Peyer's patch (tissue), 4 donors: ENCODE measurements at regions not wholly inside any gene's neighbourhood (a gene's known extent, or its start where the extent isn't known, plus 50 kb on each side); places are given as distances from the start of the nearest gene placed in this dataset.

Experiments
- DNase-seq, 3 donors: peaks; one replicate each; pipeline ENCODE4 v3.0.0-alpha.2; 2017 to 2019
- H3K27ac ChIP-seq, 4 donors: fragments of 200-600 bp; sonication (generic); one replicate each; pipeline ENCODE4 v1.5.1; 2016 to 2019
- H3K27me3 ChIP-seq, 2 donors: fragments of 200-600 bp; sonication (generic); one replicate each; pipeline ENCODE4 v1.5.1; 2019
- H3K36me3 ChIP-seq, 3 donors: fragments of 200-600 bp; sonication (generic); one replicate each; pipeline ENCODE4 v1.5.1; 2016 to 2019
- H3K4me1 ChIP-seq, 4 donors: fragments of 200-600 bp; sonication (generic); one replicate each; pipeline ENCODE4 v1.5.1; 2016 to 2019
- H3K4me3 ChIP-seq, 4 donors: fragments of 200-600 bp; sonication (generic); 1 replicate in 3 of 4; 2 replicates in 1 of 4; pipeline ENCODE4 v1.5.1; 2016 to 2019; ENCODE audit warnings: mild to moderate bottlenecking in 1 of 4
- H3K9me3 ChIP-seq, 4 donors: fragments of 200-600 bp; sonication (generic); one replicate each; pipeline ENCODE4 v1.5.1; 2016 to 2019; ENCODE audit warnings: mild to moderate bottlenecking in 1 of 4
- CTCF ChIP-seq, 6 experiments: fragments of 450-650 bp in 4 of 6; fragments of 200-600 bp in 2 of 6; sonication (generic) in 1 of 6; IDR thresholded peaks; one replicate each; pipeline ENCODE4 v1.5.1; 2017 to 2019; ENCODE audit warnings: antibody characterized with exemption in 6 of 6, mild to moderate bottlenecking in 3 of 6, moderate library complexity in 1 of 6
- POLR2A ChIP-seq, 2 donors: fragments of 450-650 bp; IDR thresholded peaks; one replicate each; pipeline ENCODE4 v1.5.1; 2017; ENCODE audit warnings: antibody characterized with exemption in 2 of 2, mild to moderate bottlenecking in 2 of 2, moderate library complexity in 2 of 2

- no peak for TF ChIP-seq POLR2A (IDR thresholded peaks at IDR 0.05)
- TF ChIP-seq CTCF (IDR thresholded peaks at IDR 0.05): no peak
- Histone ChIP-seq H3K36me3 (no peaks in the 10 kb centered on the region), H3K27me3 (no peaks in the 10 kb centered on the region), H3K27ac (no peak overlapping the region), H3K4me1 (no peaks in the 10 kb centered on the region), H3K4me3 (no peak overlapping the region), H3K9me3 (no peaks in the 10 kb centered on the region)
- no peak for DNase-seq
Observed at GRCh38 chr3:168533600-168533999, 437.9 kb upstream of the GOLIM4 start.

GRCh38 chr3:168532135-168532534 is 436.4 kb upstream of the GOLIM4 start:
- DNase-seq: no peak
- no peaks in the 10 kb centered on the region for H3K36me3 ChIP-seq
- no peak overlapping the region for H3K4me3 ChIP-seq
- H3K27ac ChIP-seq: no peak overlapping the region
- no peaks in the 10 kb centered on the region for H3K9me3 ChIP-seq
- TF ChIP-seq POLR2A (IDR thresholded peaks at IDR 0.05): no peak
- no peak for TF ChIP-seq CTCF (IDR thresholded peaks at IDR 0.05)
- no peaks in the 10 kb centered on the region for H3K4me1 ChIP-seq
- no peaks in the 10 kb centered on the region for H3K27me3 ChIP-seq

- no peak for TF ChIP-seq POLR2A (IDR thresholded peaks at IDR 0.05)
- no peak for TF ChIP-seq CTCF (IDR thresholded peaks at IDR 0.05)
- no peak overlapping the region for H3K4me3 ChIP-seq
- no peaks in the 10 kb centered on the region for H3K27me3 ChIP-seq
- H3K9me3 ChIP-seq: no peaks in the 10 kb centered on the region
- DNase-seq: no peak
- no peaks in the 10 kb centered on the region for H3K4me1 ChIP-seq
- no peaks in the 10 kb centered on the region for H3K36me3 ChIP-seq
- no peak overlapping the region for H3K27ac ChIP-seq
Observed at GRCh38 chr3:168531116-168531515, 435.4 kb upstream of the GOLIM4 start.

GRCh38 chr3:168524129-168524528 is 428.4 kb upstream of the GOLIM4 start:
- H3K36me3 ChIP-seq: no peaks in the 10 kb centered on the region
- no peaks in the 10 kb centered on the region for H3K27me3 ChIP-seq
- no peaks in the 10 kb centered on the region for H3K4me1 ChIP-seq
- no peaks in the 10 kb centered on the region for H3K9me3 ChIP-seq
- H3K4me3 ChIP-seq: no peak overlapping the region
- no peak for DNase-seq
- H3K27ac ChIP-seq: no peak overlapping the region
- TF ChIP-seq CTCF (IDR thresholded peaks at IDR 0.05) (no peak), POLR2A (IDR thresholded peaks at IDR 0.05) (no peak)

- H3K9me3 ChIP-seq: no peaks in the 10 kb centered on the region
- peak in 1 of 3 donors; percentile 42 for DNase-seq
- H3K4me1 ChIP-seq: peaks cover 0 to 5% (median 0%) of the 10 kb centered on the region in 4 donors
- no peaks in the 10 kb centered on the region for H3K36me3 ChIP-seq
- H3K27ac ChIP-seq: no peak overlapping the region
- no peak for TF ChIP-seq CTCF (IDR thresholded peaks at IDR 0.05)
- no peak for TF ChIP-seq POLR2A (IDR thresholded peaks at IDR 0.05)
- no peaks in the 10 kb centered on the region for H3K27me3 ChIP-seq
- no peak overlapping the region for H3K4me3 ChIP-seq
Observed at GRCh38 chr3:168517249-168518071, 421.7 kb upstream of the GOLIM4 start.
